ENCODE measurements at regions not wholly inside any gene's neighbourhood (a gene's known extent, or its start where the extent isn't known, plus 50 kb on each side); places are given as distances from the start of the nearest gene placed in this dataset.

DNA sequence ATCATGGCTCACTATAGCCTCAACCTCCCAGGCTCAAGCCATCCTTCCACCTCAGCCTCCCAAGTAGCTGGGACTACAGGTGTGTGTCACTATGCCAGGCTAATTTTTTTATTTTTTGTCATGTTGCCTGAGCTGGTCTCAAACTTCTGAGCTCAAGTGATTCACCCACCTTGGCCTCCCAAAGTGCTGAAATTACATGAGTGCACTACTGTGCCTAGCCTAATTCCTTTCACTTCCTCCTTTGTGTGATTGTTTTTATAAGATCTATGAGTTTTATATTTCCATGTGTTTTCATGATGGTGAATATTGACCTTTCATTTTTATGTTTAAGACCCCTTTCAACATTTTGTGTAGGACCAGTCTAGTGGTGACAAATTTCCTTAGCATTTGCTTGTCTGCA, 55.2 kb upstream of the IL12B start:
- H3K4me3 Mint-ChIP-seq = no peak overlapping the region
- no peak overlapping the region for H3K27ac Mint-ChIP-seq
- H3K9me3 Mint-ChIP-seq = peaks cover 87% of the 10 kb centered on the region
- peaks cover 18% of the 10 kb centered on the region for H3K36me3 Mint-ChIP-seq (ENCODE audit: low read depth)
- H3K4me1 Mint-ChIP-seq (ENCODE audit: low read depth) = no peaks in the 10 kb centered on the region
- H3K27me3 Mint-ChIP-seq (ENCODE audit: low read depth) = peaks cover 28% of the 10 kb centered on the region
- no peak for DNase-seq (ENCODE audit: low spot score)

DNA sequence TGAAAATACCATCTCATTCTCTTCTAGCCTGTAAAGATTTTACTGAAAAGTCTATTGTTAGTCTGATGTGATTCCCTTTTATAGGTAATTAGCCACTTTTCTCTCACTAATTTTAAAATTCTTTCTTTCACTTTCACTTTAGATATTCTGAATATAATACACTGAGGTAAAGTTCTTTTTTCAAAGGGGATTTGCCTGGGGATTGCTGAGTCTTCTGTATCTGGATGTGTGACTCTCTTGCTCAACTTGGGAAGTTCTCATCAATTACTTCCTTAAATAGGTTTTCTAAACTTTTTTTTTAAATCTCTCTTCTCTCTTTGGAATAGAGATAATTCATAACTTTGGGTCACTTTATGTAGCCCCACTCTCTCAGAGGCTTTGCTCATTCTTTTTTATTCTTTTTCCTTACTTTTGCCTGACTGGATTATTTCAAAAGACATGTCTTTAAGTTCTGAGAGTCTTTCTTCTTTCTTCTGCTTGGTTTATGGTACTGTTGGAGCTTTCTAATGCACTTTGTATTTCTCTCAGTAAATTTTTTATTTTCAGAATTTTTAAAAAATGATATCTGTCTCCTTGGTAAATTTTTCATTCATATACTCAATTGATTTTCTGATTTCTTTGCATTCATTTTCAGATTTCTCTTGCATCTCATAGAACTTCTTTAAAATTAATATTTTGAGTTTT, 55.9 kb upstream of the IL12B start:
- H3K4me3 Mint-ChIP-seq = no peak overlapping the region
- peaks cover 88% of the 10 kb centered on the region for H3K9me3 Mint-ChIP-seq
- H3K4me1 Mint-ChIP-seq (ENCODE audit: low read depth) = no peaks in the 10 kb centered on the region
- peaks cover 18% of the 10 kb centered on the region for H3K36me3 Mint-ChIP-seq (ENCODE audit: low read depth)
- H3K27ac Mint-ChIP-seq = no peak overlapping the region
- DNase-seq (ENCODE audit: low spot score) = no peak
- peaks cover 32% of the 10 kb centered on the region for H3K27me3 Mint-ChIP-seq (ENCODE audit: low read depth)

DNA sequence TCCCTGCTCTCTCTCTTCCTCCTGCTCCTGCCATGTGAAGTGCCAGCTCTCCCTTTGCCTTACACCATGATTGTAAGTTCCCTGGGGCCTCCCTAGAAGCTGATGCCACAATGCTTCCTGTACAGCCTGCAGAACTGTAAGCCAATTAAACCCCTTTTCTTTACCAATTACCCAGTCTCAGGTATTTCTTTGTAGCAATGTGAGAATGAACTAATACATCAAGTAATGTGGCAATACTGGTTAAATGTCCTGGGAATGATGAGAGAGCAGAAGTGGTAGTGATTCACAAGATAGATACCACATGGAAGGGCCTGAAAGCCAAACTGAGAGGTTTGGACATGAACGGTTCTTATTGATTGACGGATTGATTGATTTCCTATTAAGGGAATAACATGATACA, 62.6 kb upstream of the IL12B start:
- H3K27me3 Mint-ChIP-seq (ENCODE audit: low read depth) = peaks cover 52% of the 10 kb centered on the region
- peaks cover 29% of the 10 kb centered on the region for H3K9me3 Mint-ChIP-seq
- H3K4me1 Mint-ChIP-seq (ENCODE audit: low read depth) = peaks cover 3% of the 10 kb centered on the region
- H3K36me3 Mint-ChIP-seq (ENCODE audit: low read depth) = peaks cover 4% of the 10 kb centered on the region
- DNase-seq (ENCODE audit: low spot score) = no peak
- no peak overlapping the region for H3K27ac Mint-ChIP-seq
- H3K4me3 Mint-ChIP-seq = no peak overlapping the region

DNA sequence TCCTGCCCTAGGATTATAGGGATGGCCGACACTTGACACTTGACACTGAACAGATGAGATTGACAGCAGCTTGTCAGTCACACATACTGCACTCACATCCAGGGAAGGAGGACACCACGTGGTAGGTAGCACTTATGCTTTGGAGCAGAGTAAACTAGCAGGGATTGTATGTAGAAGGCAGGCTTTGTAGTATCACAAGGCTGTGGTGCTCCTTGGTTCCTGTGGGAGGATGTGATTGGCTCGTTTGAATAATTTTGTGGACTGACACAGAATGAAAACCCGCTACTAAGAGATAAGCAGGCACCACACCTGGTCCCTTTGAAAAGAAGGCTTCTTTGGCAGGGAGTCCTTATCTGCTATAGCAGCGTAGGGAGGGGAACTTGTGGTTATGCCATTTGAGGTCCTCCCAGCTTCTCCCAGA, 63.6 kb upstream of the IL12B start:
- Mint-ChIP-seq H3K9me3 (peaks cover 20% of the 10 kb centered on the region), H3K4me3 (no peak overlapping the region), H3K27ac (no peak overlapping the region), H3K36me3 (ENCODE audit: low read depth) (peaks cover 2% of the 10 kb centered on the region), H3K4me1 (ENCODE audit: low read depth) (peaks cover 3% of the 10 kb centered on the region), H3K27me3 (ENCODE audit: low read depth) (peaks cover 51% of the 10 kb centered on the region)
- DNase-seq (ENCODE audit: low spot score) = no peak

DNA sequence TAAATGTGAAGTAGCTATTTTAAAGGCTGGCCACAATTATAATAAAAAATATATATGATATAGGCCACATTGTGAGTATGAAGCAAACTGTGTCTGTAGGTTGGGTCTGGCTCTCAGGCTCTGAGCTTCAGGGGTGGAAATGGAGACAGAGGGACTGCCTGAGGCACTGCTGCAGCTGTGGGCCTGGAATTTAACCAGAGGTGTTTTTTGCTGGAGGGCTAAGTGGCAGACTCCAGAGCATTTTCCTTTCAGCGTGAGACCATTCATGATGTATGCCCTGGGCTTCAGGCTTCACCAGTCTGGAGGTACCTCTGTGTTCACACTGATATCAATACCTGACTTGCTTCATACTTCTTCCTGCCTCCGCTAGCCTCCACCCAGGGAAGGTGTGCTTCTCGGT, 64.9 kb upstream of the IL12B start:
- Mint-ChIP-seq H3K4me3 (no peak overlapping the region), H3K36me3 (ENCODE audit: low read depth) (no peaks in the 10 kb centered on the region), H3K9me3 (peaks cover 8% of the 10 kb centered on the region), H3K27me3 (ENCODE audit: low read depth) (peaks cover 52% of the 10 kb centered on the region), H3K4me1 (ENCODE audit: low read depth) (peaks cover 3% of the 10 kb centered on the region), H3K27ac (no peak overlapping the region)
- no peak for DNase-seq (ENCODE audit: low spot score)

DNA sequence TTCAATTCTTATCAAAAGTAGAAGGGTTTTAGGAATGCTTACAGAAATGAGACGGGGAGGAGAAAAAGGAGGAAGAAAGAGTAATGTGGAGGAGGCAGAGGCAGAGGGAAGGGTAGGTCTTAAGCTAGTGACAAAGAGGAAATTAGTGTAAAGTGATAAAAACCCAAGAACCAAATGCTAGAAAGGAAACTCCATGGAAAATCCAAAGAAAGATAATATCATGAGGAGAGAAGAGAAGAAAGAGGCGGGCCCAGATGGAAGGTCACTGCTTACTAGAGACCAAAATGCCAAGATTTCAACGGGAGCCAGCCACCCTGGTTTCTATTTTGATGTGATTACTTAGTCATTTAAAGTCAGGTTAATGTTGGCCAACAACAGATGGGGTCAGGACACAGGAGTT, 68.6 kb upstream of the IL12B start:
- H3K27me3 Mint-ChIP-seq (ENCODE audit: low read depth) = peaks cover 52% of the 10 kb centered on the region
- no peaks in the 10 kb centered on the region for H3K4me1 Mint-ChIP-seq (ENCODE audit: low read depth)

DNA sequence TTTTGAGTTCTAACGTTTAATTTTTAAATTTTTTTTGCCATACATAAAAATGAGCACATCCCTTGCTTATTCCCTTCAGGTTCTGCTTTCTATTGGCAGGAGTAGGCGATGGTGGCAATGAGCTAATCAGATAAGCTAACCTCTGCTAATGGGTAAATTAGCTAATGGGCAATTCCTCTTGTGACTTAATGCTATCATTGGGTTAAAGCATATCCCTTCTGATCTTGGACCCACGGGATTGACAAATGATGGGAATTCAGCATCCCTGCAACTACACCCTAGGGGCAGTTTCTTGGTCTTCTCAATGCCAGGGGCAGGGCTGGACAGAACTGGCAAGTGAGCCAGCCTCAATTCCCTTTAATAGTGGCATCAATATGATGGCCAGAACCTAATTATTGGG, 70.2 kb upstream of the IL12B start:
- Mint-ChIP-seq H3K27ac (no peak overlapping the region), H3K36me3 (ENCODE audit: low read depth) (peaks cover 1% of the 10 kb centered on the region), H3K9me3 (no peaks in the 10 kb centered on the region), H3K4me3 (no peak overlapping the region), H3K4me1 (ENCODE audit: low read depth) (no peaks in the 10 kb centered on the region), H3K27me3 (ENCODE audit: low read depth) (peaks cover 64% of the 10 kb centered on the region)
- no peak for DNase-seq (ENCODE audit: low spot score)

More for the DNA sequence above, 68.6 kb upstream of the IL12B start:
- Mint-ChIP-seq H3K4me3 (no peak overlapping the region), H3K27ac (no peak overlapping the region), H3K36me3 (ENCODE audit: low read depth) (peaks cover 1% of the 10 kb centered on the region), H3K9me3 (no peaks in the 10 kb centered on the region)
- DNase-seq (ENCODE audit: low spot score) = no peak

DNA sequence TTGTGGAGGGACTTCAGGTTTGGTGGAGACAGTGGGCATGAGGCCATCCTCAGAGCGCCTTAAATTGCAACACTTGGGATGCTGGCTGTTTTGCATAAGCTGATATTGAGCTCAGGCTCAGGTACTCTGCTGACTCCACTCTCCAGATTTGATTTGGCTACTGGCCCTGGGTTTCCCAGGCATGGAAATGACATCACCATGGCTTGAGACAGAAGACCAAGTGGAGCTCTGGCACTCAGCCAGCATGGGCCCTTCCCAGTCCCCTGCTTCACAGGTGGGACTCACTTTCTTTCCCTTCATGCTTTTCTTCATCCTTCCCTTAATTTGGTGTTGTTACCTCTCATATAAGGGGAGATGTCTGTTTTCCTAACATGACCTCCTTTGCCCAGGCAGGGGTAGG, 72.0 kb upstream of the IL12B start:
- Mint-ChIP-seq H3K27ac (no peak overlapping the region), H3K4me3 (no peak overlapping the region), H3K4me1 (ENCODE audit: low read depth) (no peaks in the 10 kb centered on the region), H3K9me3 (peaks cover 4% of the 10 kb centered on the region), H3K36me3 (ENCODE audit: low read depth) (peaks cover 3% of the 10 kb centered on the region), H3K27me3 (ENCODE audit: low read depth) (peaks cover 72% of the 10 kb centered on the region)
- no peak for DNase-seq (ENCODE audit: low spot score)

DNA sequence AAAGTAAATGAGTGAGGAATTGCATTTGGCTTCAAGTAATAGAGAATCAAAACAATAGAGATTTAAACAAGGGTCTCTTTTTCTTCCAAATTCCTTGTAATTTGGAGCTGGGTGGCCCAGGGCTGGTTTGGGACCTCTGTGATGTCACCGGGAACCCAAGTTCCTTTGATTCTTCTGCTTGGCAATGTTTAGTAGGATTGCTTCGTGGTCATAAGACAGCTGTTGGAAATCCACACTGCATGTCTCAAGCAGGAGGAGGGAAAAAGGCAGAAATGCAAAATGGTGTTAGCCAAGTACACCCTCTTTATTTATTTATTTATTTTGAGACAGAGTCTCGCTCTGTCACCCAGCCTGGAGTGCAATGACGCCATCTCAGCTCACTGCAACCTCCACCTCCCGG, 72.6 kb upstream of the IL12B start:
- Mint-ChIP-seq H3K4me3 (no peak overlapping the region), H3K4me1 (ENCODE audit: low read depth) (no peaks in the 10 kb centered on the region), H3K36me3 (ENCODE audit: low read depth) (peaks cover 3% of the 10 kb centered on the region)

DNA sequence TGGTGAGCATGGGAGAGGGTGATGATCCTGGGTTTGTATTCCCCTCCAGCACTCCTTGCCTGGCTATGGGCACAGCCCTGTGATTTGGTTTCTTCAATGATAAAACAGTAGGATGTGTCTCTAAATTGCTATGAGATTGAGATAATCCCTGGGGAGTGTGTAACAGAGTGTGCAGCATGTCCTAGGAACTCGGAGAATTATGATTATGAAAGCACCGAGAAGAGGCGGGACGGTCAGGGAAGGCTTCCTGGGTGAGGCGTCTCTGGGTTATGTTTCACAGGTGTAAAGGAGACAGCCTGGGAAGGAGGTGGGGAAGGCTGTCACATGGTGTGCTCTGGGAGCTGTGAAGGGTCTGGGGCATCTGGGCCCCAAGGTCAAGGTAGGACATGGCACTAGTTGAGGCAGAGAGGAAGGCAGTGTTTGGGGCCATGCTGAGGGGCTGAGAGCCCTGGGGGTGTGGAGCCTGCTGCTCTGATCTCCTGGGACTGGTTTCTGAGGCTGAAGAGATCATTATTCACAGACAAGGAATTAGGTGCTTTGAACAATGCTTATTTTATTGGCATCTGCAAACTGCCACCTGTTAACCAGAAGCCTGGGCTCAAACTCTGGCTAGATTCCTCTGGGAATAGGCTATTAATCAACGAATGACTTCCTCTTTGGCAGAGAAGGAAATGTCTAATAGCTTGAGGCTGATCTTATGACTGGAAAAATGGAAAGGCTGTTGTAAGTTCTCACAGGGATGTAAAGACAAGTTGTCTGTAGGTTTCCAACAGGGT, 73.8 kb upstream of the IL12B start:
- H3K36me3 Mint-ChIP-seq (ENCODE audit: low read depth) = peaks cover 8% of the 10 kb centered on the region
- no peak overlapping the region for H3K4me3 Mint-ChIP-seq
- no peak overlapping the region for H3K27ac Mint-ChIP-seq
- peaks cover 6% of the 10 kb centered on the region for H3K4me1 Mint-ChIP-seq (ENCODE audit: low read depth)
- H3K9me3 Mint-ChIP-seq = peaks cover 9% of the 10 kb centered on the region
- no peak for DNase-seq (ENCODE audit: low spot score)
- H3K27me3 Mint-ChIP-seq (ENCODE audit: low read depth) = peaks cover 79% of the 10 kb centered on the region

More for the DNA sequence above, 72.6 kb upstream of the IL12B start:
- peaks cover 74% of the 10 kb centered on the region for H3K27me3 Mint-ChIP-seq (ENCODE audit: low read depth)
- H3K27ac Mint-ChIP-seq = no peak overlapping the region
- no peak for DNase-seq (ENCODE audit: low spot score)
- H3K9me3 Mint-ChIP-seq = peaks cover 4% of the 10 kb centered on the region

DNA sequence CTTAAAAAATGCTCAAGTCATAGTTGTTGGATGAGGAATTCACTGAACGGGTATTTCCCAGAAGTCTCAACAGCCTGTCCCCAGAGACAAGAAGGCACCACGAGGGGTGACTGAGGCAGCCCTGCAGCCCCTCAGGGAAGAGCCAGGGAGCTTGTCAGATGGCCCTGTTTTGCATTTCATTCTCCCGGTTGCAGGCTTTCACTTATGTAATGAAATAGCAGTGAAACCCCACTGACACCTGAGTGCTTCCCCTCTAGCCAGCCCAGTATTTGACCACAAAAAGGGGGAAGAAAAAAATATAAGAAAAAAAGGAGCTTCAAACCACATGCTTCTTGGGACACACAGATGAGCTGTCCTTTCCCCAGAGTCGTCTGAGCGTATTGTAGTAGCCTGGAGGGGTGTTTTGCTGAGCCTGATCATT, 75.3 kb upstream of the IL12B start:
- H3K27me3 Mint-ChIP-seq (ENCODE audit: low read depth) = peaks cover 69% of the 10 kb centered on the region

DNA sequence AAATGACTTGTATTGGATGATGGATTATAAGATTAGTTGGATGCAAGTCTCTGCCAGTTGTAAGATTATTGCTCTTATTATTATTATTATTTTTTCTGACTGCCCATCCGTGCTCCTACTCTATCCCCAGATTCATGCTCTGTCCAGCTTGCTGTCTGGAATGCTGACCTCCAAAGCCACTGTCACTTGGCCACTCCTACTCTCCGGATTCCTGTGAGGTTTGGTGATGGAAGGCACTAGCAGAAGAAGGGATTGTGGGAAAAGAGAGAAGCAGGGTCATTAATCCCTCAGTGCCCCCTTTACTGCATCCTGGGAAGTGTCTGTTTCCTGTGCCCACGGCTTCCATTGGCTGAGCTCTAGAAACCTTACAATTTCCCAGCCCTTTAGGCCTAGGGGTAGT, 76.3 kb upstream of the IL12B start:
- peaks cover 72% of the 10 kb centered on the region for H3K27me3 Mint-ChIP-seq (ENCODE audit: low read depth)
- peaks cover 29% of the 10 kb centered on the region for H3K4me1 Mint-ChIP-seq (ENCODE audit: low read depth)
- no peak overlapping the region for H3K4me3 Mint-ChIP-seq
- peaks cover 20% of the 10 kb centered on the region for H3K36me3 Mint-ChIP-seq (ENCODE audit: low read depth)
- H3K9me3 Mint-ChIP-seq = peaks cover 13% of the 10 kb centered on the region
- no peak overlapping the region for H3K27ac Mint-ChIP-seq
- no peak for DNase-seq (ENCODE audit: low spot score)

More for the DNA sequence above, 75.3 kb upstream of the IL12B start:
- Mint-ChIP-seq H3K4me3 (no peak overlapping the region), H3K9me3 (peaks cover 9% of the 10 kb centered on the region), H3K27ac (no peak overlapping the region), H3K36me3 (ENCODE audit: low read depth) (peaks cover 14% of the 10 kb centered on the region), H3K4me1 (ENCODE audit: low read depth) (peaks cover 20% of the 10 kb centered on the region)
- no peak for DNase-seq (ENCODE audit: low spot score)

DNA sequence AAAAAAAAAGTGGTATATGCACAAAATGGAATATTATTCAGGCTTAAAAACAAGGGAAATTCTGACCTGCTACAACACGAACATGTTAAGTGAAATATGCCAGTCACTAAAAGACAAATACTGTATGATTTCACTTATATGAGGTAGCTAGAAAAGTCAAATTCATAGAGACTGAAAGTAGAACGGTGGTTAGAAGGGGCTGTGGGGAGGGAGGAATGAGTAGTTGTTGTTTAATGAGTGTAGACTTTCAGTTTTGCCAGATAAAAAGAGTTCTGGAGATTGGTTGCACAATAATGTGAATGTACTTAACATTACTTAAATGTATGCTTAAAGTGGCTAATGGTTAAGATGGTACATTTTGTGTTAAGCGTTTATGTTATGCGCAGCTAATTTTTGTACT, 79.5 kb upstream of the IL12B start:
- Mint-ChIP-seq H3K9me3 (peaks cover 13% of the 10 kb centered on the region), H3K27ac (peak overlapping the region; percentile 43), H3K36me3 (ENCODE audit: low read depth) (peaks cover 22% of the 10 kb centered on the region), H3K27me3 (ENCODE audit: low read depth) (peaks cover 58% of the 10 kb centered on the region), H3K4me3 (peak overlapping the region; percentile 51), H3K4me1 (ENCODE audit: low read depth) (peaks cover 55% of the 10 kb centered on the region)
- DNase-seq (ENCODE audit: low spot score) = peak; percentile 50

DNA sequence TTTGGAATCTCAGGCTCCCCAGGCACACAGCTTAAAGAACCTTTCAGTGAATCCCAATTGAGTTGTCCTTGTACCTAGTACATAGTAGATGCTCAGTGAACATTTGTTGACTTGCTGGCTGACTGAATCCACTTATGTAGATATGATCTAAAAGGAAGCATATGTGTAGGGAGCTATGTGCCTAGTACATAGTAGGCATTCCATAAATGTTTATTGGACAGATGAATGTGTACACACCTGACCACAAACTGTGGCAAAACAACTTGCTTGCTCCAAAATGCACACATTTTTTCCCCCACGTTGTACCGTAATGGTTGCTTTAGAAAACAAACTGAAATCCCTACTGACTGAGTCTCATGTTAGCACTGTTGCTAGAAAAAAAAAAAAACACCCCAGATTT, 80.2 kb upstream of the IL12B start:
- H3K4me3 Mint-ChIP-seq = peak overlapping the region; percentile 27
- peaks cover 58% of the 10 kb centered on the region for H3K4me1 Mint-ChIP-seq (ENCODE audit: low read depth)
- H3K27ac Mint-ChIP-seq = peak overlapping the region; percentile 95
- peaks cover 22% of the 10 kb centered on the region for H3K36me3 Mint-ChIP-seq (ENCODE audit: low read depth)
- DNase-seq (ENCODE audit: low spot score) = no peak
- peaks cover 13% of the 10 kb centered on the region for H3K9me3 Mint-ChIP-seq
- peaks cover 56% of the 10 kb centered on the region for H3K27me3 Mint-ChIP-seq (ENCODE audit: low read depth)
